Forelimb muscle (tissue), 1 donor: ENCODE measurements at regions not wholly inside any gene's neighbourhood (a gene's known extent, or its start where the extent isn't known, plus 50 kb on each side); places are given as distances from the start of the nearest gene placed in this dataset.
"Not testable (repeated sequence)": the region's sequence is repeated elsewhere in the genome, so short reads cannot be mapped to it uniquely, and the experiment has no call there.

Experiments used
- DNase-seq: peaks from one replicate; pipeline ENCODE4 v3.0.0-alpha.2; 2013; ENCODE audit warnings: low read depth

GRCh38 chr2:7841751-7842150 is 840.1 kb upstream of the ID2 start:
- no peak for DNase-seq

- DNase-seq = no peak
These were observed 837.4 kb upstream of the ID2 start for GRCh38 chr2:7844414-7844965.

- DNase-seq = no peak
These were observed 836.5 kb upstream of the ID2 start for GRCh38 chr2:7845332-7845731.

- no peak for DNase-seq
These were observed 835.2 kb upstream of the ID2 start for GRCh38 chr2:7846607-7847006.

- no peak for DNase-seq
These were observed 834.5 kb upstream of the ID2 start for GRCh38 chr2:7847321-7847720.

GRCh38 chr2:7849027-7849426 is 832.8 kb upstream of the ID2 start:
- no peak for DNase-seq

GRCh38 chr2:7849531-7849930 is 832.3 kb upstream of the ID2 start:
- no peak for DNase-seq

GRCh38 chr2:7852546-7852945 is 829.3 kb upstream of the ID2 start:
- DNase-seq = no peak

GRCh38 chr2:7857904-7858303 is 824.0 kb upstream of the ID2 start:
- no peak for DNase-seq

- DNase-seq = no peak
These were observed 823.2 kb upstream of the ID2 start for GRCh38 chr2:7858624-7859023.

- DNase-seq = no peak
These were observed 821.2 kb upstream of the ID2 start for GRCh38 chr2:7860693-7861092.

GRCh38 chr2:7861910-7862702 is 819.8 kb upstream of the ID2 start:
- no peak for DNase-seq

GRCh38 chr2:7866104-7866503 is 815.8 kb upstream of the ID2 start:
- no peak for DNase-seq

- DNase-seq = no peak
These were observed 815.0 kb upstream of the ID2 start for GRCh38 chr2:7866825-7867224.

GRCh38 chr2:7867867-7868266 is 814.0 kb upstream of the ID2 start:
- DNase-seq = no peak

- DNase-seq = no peak
These were observed 813.0 kb upstream of the ID2 start for GRCh38 chr2:7868836-7869235.

GRCh38 chr2:7876445-7876844 is 805.4 kb upstream of the ID2 start:
- DNase-seq = not testable (repeated sequence)

GRCh38 chr2:7878266-7878665 is 803.6 kb upstream of the ID2 start:
- not testable (repeated sequence) for DNase-seq

- DNase-seq = no peak
These were observed 802.9 kb upstream of the ID2 start for GRCh38 chr2:7878786-7879482.

GRCh38 chr2:7879483-7879835 is 802.4 kb upstream of the ID2 start:
- DNase-seq = no peak

GRCh38 chr2:7880126-7880525 is 801.7 kb upstream of the ID2 start:
- no peak for DNase-seq

GRCh38 chr2:7880566-7880965 is 801.3 kb upstream of the ID2 start:
- DNase-seq = no peak

- DNase-seq = no peak
These were observed 800.8 kb upstream of the ID2 start for GRCh38 chr2:7881063-7881462.
